ENCODE measurements at regions not wholly inside any gene's neighbourhood (a gene's known extent, or its start where the extent isn't known, plus 50 kb on each side); places are given as distances from the start of the nearest gene placed in this dataset.

GRCh38 chr13:61123538-61124289 is 291.9 kb downstream of the PCDH20 start:
- Histone ChIP-seq H3K36me3 (replicated peaks in 1 of 2; ENCODE audit: insufficient read depth in 1 of 2, low read depth in 2 of 2) (no peaks in the 10 kb centered on the region), H3K4me1 (no peaks in the 10 kb centered on the region), H3K27me3 (no peaks in the 10 kb centered on the region), H3K4me3 (no peak overlapping the region), H3K27ac (no peak overlapping the region), H3K9me3 (peaks cover 0 to 5% (median 0%) of the 10 kb centered on the region in 3 donors)
- 67 to 74% methylated on average over 5 of the region's 5 CpGs for WGBS, 2 donors
- ATAC-seq (no peak), DNase-seq (no peak)
- intact Hi-C loops (cut with DNase I): no loop called here
- no peak for TF ChIP-seq POLR2A (IDR thresholded peaks at IDR 0.05)
- TF ChIP-seq, protein P1, sequence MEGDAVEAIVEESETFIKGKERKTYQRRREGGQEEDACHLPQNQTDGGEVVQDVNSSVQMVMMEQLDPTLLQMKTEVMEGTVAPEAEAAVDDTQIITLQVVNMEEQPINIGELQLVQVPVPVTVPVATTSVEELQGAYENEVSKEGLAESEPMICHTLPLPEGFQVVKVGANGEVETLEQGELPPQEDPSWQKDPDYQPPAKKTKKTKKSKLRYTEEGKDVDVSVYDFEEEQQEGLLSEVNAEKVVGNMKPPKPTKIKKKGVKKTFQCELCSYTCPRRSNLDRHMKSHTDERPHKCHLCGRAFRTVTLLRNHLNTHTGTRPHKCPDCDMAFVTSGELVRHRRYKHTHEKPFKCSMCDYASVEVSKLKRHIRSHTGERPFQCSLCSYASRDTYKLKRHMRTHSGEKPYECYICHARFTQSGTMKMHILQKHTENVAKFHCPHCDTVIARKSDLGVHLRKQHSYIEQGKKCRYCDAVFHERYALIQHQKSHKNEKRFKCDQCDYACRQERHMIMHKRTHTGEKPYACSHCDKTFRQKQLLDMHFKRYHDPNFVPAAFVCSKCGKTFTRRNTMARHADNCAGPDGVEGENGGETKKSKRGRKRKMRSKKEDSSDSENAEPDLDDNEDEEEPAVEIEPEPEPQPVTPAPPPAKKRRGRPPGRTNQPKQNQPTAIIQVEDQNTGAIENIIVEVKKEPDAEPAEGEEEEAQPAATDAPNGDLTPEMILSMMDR (IDR thresholded peaks at IDR 0.05): no peak

DNA sequence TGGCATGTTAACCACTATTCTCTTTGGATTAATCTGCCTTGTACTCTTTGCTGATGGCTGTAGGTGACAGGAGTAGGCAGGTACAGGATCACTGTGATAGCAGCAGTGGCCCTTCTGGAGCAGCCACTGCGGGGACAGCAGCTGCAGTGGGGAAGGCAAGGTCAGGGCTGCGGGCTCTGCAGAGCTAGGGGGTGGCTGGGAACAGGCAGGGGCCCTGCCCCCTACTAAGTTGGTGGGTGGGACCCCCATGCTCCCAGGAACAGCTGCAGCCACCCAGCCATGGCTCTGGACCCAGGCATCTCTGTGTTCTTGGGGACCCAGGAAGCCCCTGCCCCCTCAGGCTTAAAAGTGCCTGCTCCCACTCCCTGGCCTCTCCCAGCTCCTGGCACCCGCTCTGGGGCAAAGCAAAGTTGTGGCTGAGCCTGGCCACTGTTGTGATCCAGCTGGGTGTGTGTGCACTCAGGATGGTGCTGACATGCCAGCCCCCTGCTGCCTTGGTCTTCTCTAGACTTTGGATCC is 302.4 kb downstream of the PCDH20 start:
- H3K27ac ChIP-seq: no peak overlapping the region
- H3K4me1 ChIP-seq: no peaks in the 10 kb centered on the region
- intact Hi-C loops (cut with DNase I): no loop called here
- 42 to 80% methylated on average over 2 to 3 of the region's 3 CpGs for WGBS, 2 donors
- H3K9me3 ChIP-seq: no peaks in the 10 kb centered on the region
- no peaks in the 10 kb centered on the region for H3K36me3 ChIP-seq (replicated peaks in 1 of 2; ENCODE audit: insufficient read depth in 1 of 2, low read depth in 2 of 2)
- no peak overlapping the region for H3K4me3 ChIP-seq
- ATAC-seq (no peak), DNase-seq (no peak)
- H3K27me3 ChIP-seq: no peaks in the 10 kb centered on the region
- TF ChIP-seq, protein P1 (IDR thresholded peaks at IDR 0.05): no peak
- TF ChIP-seq POLR2A (IDR thresholded peaks at IDR 0.05): no peak

GRCh38 chr13:61111529-61111928 is 304.1 kb downstream of the PCDH20 start:
- intact Hi-C loops (cut with DNase I): no loop called here
- 33 to 38% methylated on average over 1 of the region's 1 CpG for WGBS, 2 donors
- H3K4me3 ChIP-seq: no peak overlapping the region
- ATAC-seq (no peak), DNase-seq (no peak)
- H3K36me3 ChIP-seq (replicated peaks in 1 of 2; ENCODE audit: insufficient read depth in 1 of 2, low read depth in 2 of 2): no peaks in the 10 kb centered on the region
- no peaks in the 10 kb centered on the region for H3K27me3 ChIP-seq
- no peak overlapping the region for H3K27ac ChIP-seq
- H3K9me3 ChIP-seq: no peaks in the 10 kb centered on the region
- no peak for TF ChIP-seq POLR2A (IDR thresholded peaks at IDR 0.05)
- TF ChIP-seq, protein P1 (IDR thresholded peaks at IDR 0.05): no peak
- H3K4me1 ChIP-seq: no peaks in the 10 kb centered on the region

DNA sequence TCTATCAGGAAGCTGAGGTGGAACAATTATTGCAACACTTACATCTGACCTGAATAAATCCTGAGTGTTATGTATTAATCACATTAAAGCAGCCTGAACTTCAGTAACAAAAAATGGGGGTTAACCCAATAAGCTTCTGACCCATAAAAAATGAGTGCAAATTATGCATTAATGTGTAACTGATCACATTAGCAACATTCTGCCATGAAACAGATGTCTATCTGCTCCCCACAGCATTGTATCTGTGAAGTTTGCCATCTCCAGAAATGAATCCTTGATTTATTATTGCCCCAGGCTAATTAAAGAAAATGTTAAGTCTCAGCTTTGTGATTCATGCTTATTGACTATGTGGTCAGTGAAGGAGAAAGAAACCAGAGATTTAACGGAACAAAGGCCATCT is 304.9 kb downstream of the PCDH20 start:
- no peaks in the 10 kb centered on the region for H3K9me3 ChIP-seq
- DNase-seq (no peak), ATAC-seq (no peak)
- no peaks in the 10 kb centered on the region for H3K4me1 ChIP-seq
- intact Hi-C loops (cut with DNase I): no loop called here
- H3K27ac ChIP-seq: no peak overlapping the region
- H3K4me3 ChIP-seq: no peak overlapping the region
- TF ChIP-seq, protein P1 (IDR thresholded peaks at IDR 0.05): no peak
- TF ChIP-seq POLR2A (IDR thresholded peaks at IDR 0.05): no peak
- no peaks in the 10 kb centered on the region for H3K36me3 ChIP-seq (replicated peaks in 1 of 2; ENCODE audit: insufficient read depth in 1 of 2, low read depth in 2 of 2)
- H3K27me3 ChIP-seq: no peaks in the 10 kb centered on the region
- WGBS, 2 donors: 36 to 48% methylated on average over 1 of the region's 1 CpG

DNA sequence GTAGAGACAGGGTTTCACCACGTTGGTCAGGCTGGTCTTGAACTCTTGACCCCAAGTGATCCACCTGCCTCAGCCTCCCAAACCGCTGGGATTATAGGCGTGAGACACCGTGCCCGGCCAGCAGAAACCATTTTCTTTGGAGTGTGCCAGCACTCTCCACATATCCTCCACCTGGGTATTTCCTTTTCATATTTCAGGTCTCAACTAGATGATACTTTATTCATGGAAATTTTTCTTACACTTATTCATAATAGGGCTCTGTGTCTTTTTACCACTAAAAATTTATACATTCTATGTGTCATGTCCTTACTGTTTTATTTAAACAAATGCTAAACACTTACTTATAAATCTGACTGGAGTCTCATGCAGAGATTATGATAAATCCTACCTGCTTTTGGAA is 305.9 kb downstream of the PCDH20 start:
- DNase-seq: no peak
- Histone ChIP-seq H3K27me3 (no peaks in the 10 kb centered on the region), H3K36me3 (replicated peaks in 1 of 2; ENCODE audit: insufficient read depth in 1 of 2, low read depth in 2 of 2) (no peaks in the 10 kb centered on the region), H3K27ac (no peak overlapping the region), H3K4me1 (no peaks in the 10 kb centered on the region), H3K4me3 (no peak overlapping the region), H3K9me3 (no peaks in the 10 kb centered on the region)
- TF ChIP-seq POLR2A (IDR thresholded peaks at IDR 0.05): no peak
- TF ChIP-seq, protein P1 (IDR thresholded peaks at IDR 0.05): no peak
- WGBS, 2 donors: 74 to 84% methylated on average over 5 of the region's 5 CpGs
- no peak for ATAC-seq
- intact Hi-C loops (cut with DNase I): no loop called here

Data from body of pancreas (tissue), 4 donors.